Subcutaneous abdominal adipose tissue (tissue), 5 donors: ENCODE measurements at regions not wholly inside any gene's neighbourhood (a gene's known extent, or its start where the extent isn't known, plus 50 kb on each side); places are given as distances from the start of the nearest gene placed in this dataset.
"Not testable (repeated sequence)": the region's sequence is repeated elsewhere in the genome, so short reads cannot be mapped to it uniquely, and the experiment has no call there.

ENCODE experiments used
- H3K27ac ChIP-seq: one replicate; pipeline ENCODE4 v1.7.0; 2013; ENCODE audit warnings: low read depth, mild to moderate bottlenecking, inconsistent platforms, low read length, moderate library complexity
- H3K27me3 ChIP-seq, 5 donors: one replicate each; pipeline ENCODE4 v1.7.0; 2013; ENCODE audit warnings: low read length in 5 of 5, inconsistent platforms in 1 of 5; ENCODE audit not compliant: control insufficient read depth in 5 of 5, insufficient read depth in 4 of 5
- H3K36me3 ChIP-seq, 5 donors: one replicate each; pipeline ENCODE4 v1.7.0; 2013; ENCODE audit warnings: low read length in 5 of 5; ENCODE audit not compliant: control insufficient read depth in 5 of 5, insufficient read depth in 5 of 5
- H3K4me1 ChIP-seq, 5 donors: one replicate each; pipeline ENCODE4 v1.7.0; 2013; ENCODE audit warnings: low read length in 5 of 5, mild to moderate bottlenecking in 3 of 5, moderate library complexity in 1 of 5; ENCODE audit not compliant: control insufficient read depth in 5 of 5, insufficient read depth in 5 of 5
- H3K4me3 ChIP-seq, 5 donors: one replicate each; pipeline ENCODE4 v1.7.0; 2013; ENCODE audit warnings: low read length in 5 of 5, low read depth in 1 of 5
- H3K9ac ChIP-seq, 5 donors: one replicate each; pipeline ENCODE4 v1.7.0; 2013; ENCODE audit warnings: low read length in 5 of 5, mild to moderate bottlenecking in 4 of 5, moderate library complexity in 3 of 5
- H3K9me3 ChIP-seq, 5 donors: one replicate each; pipeline ENCODE4 v1.7.0; 2013; ENCODE audit warnings: low read length in 5 of 5; ENCODE audit not compliant: control insufficient read depth in 5 of 5
- donor health status: healthy.
- donor health status: healthy.
- donor health status: healthy.
- donor health status: healthy.
- donor health status: healthy.

- Histone ChIP-seq H3K9me3 (no peaks in the 10 kb centered on the region), H3K27me3 (no peaks in the 10 kb centered on the region), H3K4me1 (no peaks in the 10 kb centered on the region), H3K27ac (no peak overlapping the region), H3K4me3 (no peak overlapping the region), H3K9ac (no peak overlapping the region), H3K36me3 (no peaks in the 10 kb centered on the region)
Measured at GRCh38 chr4:138392751-138393308, 150.7 kb upstream of the SLC7A11 start.

GRCh38 chr4:138389976-138390685 lies 148.0 kb upstream of the SLC7A11 start:
- H3K4me3 ChIP-seq = no peak overlapping the region
- no peaks in the 10 kb centered on the region for H3K27me3 ChIP-seq
- no peaks in the 10 kb centered on the region for H3K36me3 ChIP-seq

GRCh38 chr4:138374947-138375346 lies 132.8 kb upstream of the SLC7A11 start:
- peaks cover 0 to 10% (median 6%) of the 10 kb centered on the region in 5 donors for H3K9me3 ChIP-seq
- no peak overlapping the region for H3K9ac ChIP-seq
- H3K36me3 ChIP-seq = no peaks in the 10 kb centered on the region
- no peaks in the 10 kb centered on the region for H3K27me3 ChIP-seq
- no peaks in the 10 kb centered on the region for H3K4me1 ChIP-seq
- H3K4me3 ChIP-seq = no peak overlapping the region
- no peak overlapping the region for H3K27ac ChIP-seq

More at GRCh38 chr4:138389976-138390685, 148.0 kb upstream of the SLC7A11 start:
- Histone ChIP-seq H3K27ac (no peak overlapping the region), H3K9me3 (no peaks in the 10 kb centered on the region), H3K4me1 (no peaks in the 10 kb centered on the region), H3K9ac (no peak overlapping the region)

GRCh38 chr4:138367942-138368341 lies 125.8 kb upstream of the SLC7A11 start:
- Histone ChIP-seq H3K27me3 (no peaks in the 10 kb centered on the region), H3K4me3 (no peak overlapping the region), H3K9ac (no peak overlapping the region), H3K36me3 (no peaks in the 10 kb centered on the region), H3K9me3 (peaks cover 0 to 6% (median 0%) of the 10 kb centered on the region in 5 donors), H3K4me1 (no peaks in the 10 kb centered on the region), H3K27ac (no peak overlapping the region)

GRCh38 chr4:138352446-138352845 lies 110.3 kb upstream of the SLC7A11 start:
- not testable (repeated sequence) for H3K27ac ChIP-seq, H3K36me3 ChIP-seq, H3K4me1 ChIP-seq, H3K4me3 ChIP-seq, H3K9me3 ChIP-seq, H3K27me3 ChIP-seq, H3K9ac ChIP-seq

GRCh38 chr4:138348055-138348454 lies 105.9 kb upstream of the SLC7A11 start:
- no peaks in the 10 kb centered on the region for H3K36me3 ChIP-seq
- no peaks in the 10 kb centered on the region for H3K9me3 ChIP-seq
- H3K27ac ChIP-seq = no peak overlapping the region
- no peaks in the 10 kb centered on the region for H3K4me1 ChIP-seq
- no peaks in the 10 kb centered on the region for H3K27me3 ChIP-seq
- no peak overlapping the region for H3K4me3 ChIP-seq
- H3K9ac ChIP-seq = no peak overlapping the region

- no peak overlapping the region for H3K9ac ChIP-seq
- H3K9me3 ChIP-seq = no peaks in the 10 kb centered on the region
- H3K27me3 ChIP-seq = no peaks in the 10 kb centered on the region
- no peak overlapping the region for H3K4me3 ChIP-seq
- no peaks in the 10 kb centered on the region for H3K36me3 ChIP-seq
- H3K27ac ChIP-seq = no peak overlapping the region
- H3K4me1 ChIP-seq = no peaks in the 10 kb centered on the region
Measured at GRCh38 chr4:138347561-138347960, 105.4 kb upstream of the SLC7A11 start.

- H3K4me1 ChIP-seq = no peaks in the 10 kb centered on the region
- no peaks in the 10 kb centered on the region for H3K9me3 ChIP-seq
- no peak overlapping the region for H3K27ac ChIP-seq
- H3K9ac ChIP-seq = no peak overlapping the region
- H3K36me3 ChIP-seq = no peaks in the 10 kb centered on the region
- H3K4me3 ChIP-seq = no peak overlapping the region
- no peaks in the 10 kb centered on the region for H3K27me3 ChIP-seq
Measured at GRCh38 chr4:138344851-138345250, 102.7 kb upstream of the SLC7A11 start.

- Histone ChIP-seq H3K9ac (no peak overlapping the region), H3K27me3 (no peaks in the 10 kb centered on the region), H3K4me3 (no peak overlapping the region), H3K27ac (no peak overlapping the region), H3K36me3 (no peaks in the 10 kb centered on the region), H3K9me3 (no peaks in the 10 kb centered on the region), H3K4me1 (no peaks in the 10 kb centered on the region)
Measured at GRCh38 chr4:138344054-138344453, 101.9 kb upstream of the SLC7A11 start.

GRCh38 chr4:138341739-138342415 lies 99.7 kb upstream of the SLC7A11 start:
- H3K4me3 ChIP-seq = no peak overlapping the region
- no peaks in the 10 kb centered on the region for H3K4me1 ChIP-seq
- H3K27ac ChIP-seq = no peak overlapping the region
- no peaks in the 10 kb centered on the region for H3K36me3 ChIP-seq
- H3K9me3 ChIP-seq = no peaks in the 10 kb centered on the region
- H3K27me3 ChIP-seq = no peaks in the 10 kb centered on the region
- H3K9ac ChIP-seq = no peak overlapping the region
